HCT116 (cell line): ENCODE measurements at regions not wholly inside any gene's neighbourhood (a gene's known extent, or its start where the extent isn't known, plus 50 kb on each side); places are given as distances from the start of the nearest gene placed in this dataset.

Experiments used
- ATF3 ChIP-seq: IDR thresholded peaks from 2 replicates; pipeline ENCODE4 v1.6.1; 2012
- CTCF ChIP-seq, 3 experiments: fragments of 200-600 bp in 1 of 3; sonication (generic) in 1 of 3; IDR thresholded peaks in 2 of 3; conservative IDR thresholded peaks in 1 of 3; 2 replicates each; pipeline ENCODE4 v1.5.1; 2012 to 2017; ENCODE audit warnings: low read depth in 2 of 3, low read length in 2 of 3, antibody characterized with exemption in 1 of 3, borderline replicate concordance in 1 of 3, control low read depth in 1 of 3, mild to moderate bottlenecking in 1 of 3, mixed read lengths in 1 of 3, mixed run types in 1 of 3, moderate library complexity in 1 of 3; ENCODE audit not compliant: insufficient read depth in 1 of 3
- EGR1 ChIP-seq: IDR thresholded peaks from 2 replicates; pipeline ENCODE4 v1.6.1; 2012; ENCODE audit warnings: low read depth
- EZH2 ChIP-seq: fragments of 200-600 bp; sonication (generic); IDR thresholded peaks from 2 replicates; pipeline ENCODE4 v1.6.1; 2017; ENCODE audit warnings: antibody characterized with exemption, mixed run types
- MAX ChIP-seq: IDR thresholded peaks from 2 replicates; pipeline ENCODE4 v1.6.1; 2012
- POLR2A ChIP-seq: IDR thresholded peaks from 2 replicates; pipeline ENCODE4 v1.7.0; 2011; ENCODE audit warnings: borderline replicate concordance; ENCODE audit not compliant: insufficient read depth, insufficient read length; ENCODE audit errors: extremely low read depth
- POLR2AphosphoS5 ChIP-seq: IDR thresholded peaks from 2 replicates; pipeline ENCODE4 v1.6.1; 2011; ENCODE audit warnings: mild to moderate bottlenecking, low read depth, low read length, moderate library complexity
- REST ChIP-seq: IDR thresholded peaks from 2 replicates; pipeline ENCODE4 v1.6.1; 2012; ENCODE audit warnings: low read depth
- SIN3A ChIP-seq: IDR thresholded peaks from 2 replicates; pipeline ENCODE4 v1.6.1; 2012; ENCODE audit warnings: low read depth
- SRF ChIP-seq: IDR thresholded peaks from 2 replicates; pipeline ENCODE4 v1.6.1; 2012; ENCODE audit warnings: low read depth
- YY1 ChIP-seq: IDR thresholded peaks from 2 replicates; pipeline ENCODE4 v1.6.1; 2011; ENCODE audit warnings: low read length, low read depth, moderate library complexity, mild to moderate bottlenecking; ENCODE audit not compliant: insufficient replicate concordance; ENCODE audit errors: extremely low read depth

- TF ChIP-seq CTCF (IDR thresholded peaks at IDR 0.05 in 2 of 3, conservative IDR thresholded peaks at IDR 0.05 in 1 of 3; ENCODE audit: borderline replicate concordance in 1 of 3, insufficient read depth in 1 of 3, low read depth in 2 of 3, low read length in 2 of 3), result no peak
- TF ChIP-seq MAX, result no peak
- TF ChIP-seq EZH2, result no peak
- no peak for TF ChIP-seq POLR2AphosphoS5
- no peak for TF ChIP-seq ATF3
- TF ChIP-seq REST, result no peak
- TF ChIP-seq SIN3A, result no peak
- TF ChIP-seq SRF, result no peak
- no peak for TF ChIP-seq EGR1
- no peak for TF ChIP-seq YY1
- no peak for TF ChIP-seq POLR2A
Measured at GRCh38 chr15:95903352-95903751, 427.1 kb upstream of the NR2F2 start.
